Stimulated activated CD4-positive, alpha-beta T cell treated with anti-CD3 and anti-CD28 coated beads, Interleukin-1b, Interleukin-23, amount 100 ng/mL, for 1 hour (primary cell): ENCODE measurements at regions not wholly inside any gene's neighbourhood (a gene's known extent, or its start where the extent isn't known, plus 50 kb on each side); places are given as distances from the start of the nearest gene placed in this dataset.

Experiments used
- DNase-seq, 2 donors: peaks; one replicate each; pipeline ENCODE4 v3.0.0-alpha.2; 2020; ENCODE audit warnings: low read depth in 2 of 2

- DNase-seq = no peak
Observed at GRCh38 chr9:119487118-119487827, 118.0 kb upstream of the BRINP1 start.

GRCh38 chr9:119483153-119483552, 113.9 kb upstream of the BRINP1 start:
- DNase-seq = no peak

GRCh38 chr9:119477197-119477596, 108.0 kb upstream of the BRINP1 start:
- no peak for DNase-seq

- DNase-seq = no peak
Observed at GRCh38 chr9:119458068-119458467, 88.8 kb upstream of the BRINP1 start.

- no peak for DNase-seq
Observed at GRCh38 chr9:119453980-119454379, 84.7 kb upstream of the BRINP1 start.

GRCh38 chr9:119453490-119453911, 84.3 kb upstream of the BRINP1 start:
- DNase-seq = no peak

GRCh38 chr9:119451426-119451825, 82.2 kb upstream of the BRINP1 start:
- DNase-seq = no peak

GRCh38 chr9:119443179-119443578, 73.9 kb upstream of the BRINP1 start:
- DNase-seq = no peak

- no peak for DNase-seq
Observed at GRCh38 chr9:119441832-119442231, 72.6 kb upstream of the BRINP1 start.

GRCh38 chr9:119441338-119441737, 72.1 kb upstream of the BRINP1 start:
- DNase-seq = no peak

- DNase-seq = no peak
Observed at GRCh38 chr9:119436261-119436660, 67.0 kb upstream of the BRINP1 start.

- DNase-seq = no peak
Observed at GRCh38 chr9:119435076-119435475, 65.8 kb upstream of the BRINP1 start.

- no peak for DNase-seq
Observed at GRCh38 chr9:119432428-119432827, 63.2 kb upstream of the BRINP1 start.

GRCh38 chr9:119429302-119429701, 60.1 kb upstream of the BRINP1 start:
- no peak for DNase-seq

- DNase-seq = no peak
Observed at GRCh38 chr9:119420231-119420630, 51.0 kb upstream of the BRINP1 start.
